D721Med (cell line): ENCODE measurements at regions not wholly inside any gene's neighbourhood (a gene's known extent, or its start where the extent isn't known, plus 50 kb on each side); places are given as distances from the start of the nearest gene placed in this dataset.

Source experiments
- DNase-seq: peaks from one replicate; pipeline ENCODE4 v3.0.0; 2011; ENCODE audit warnings: low spot score; ENCODE audit not compliant: insufficient read length
- FAIRE-seq: peaks from 2 replicates; lab custom pipeline; 2011; peaks lifted over from hg19 to GRCh38; lab: Jason Lieb, UNC
- TF ChIP-seq, protein P1 (sequence below): IDR thresholded peaks from 2 replicates; pipeline ENCODE4 v1.5.1; 2012; ENCODE audit warnings: mild to moderate bottlenecking, control low read depth; ENCODE audit not compliant: insufficient read depth; ENCODE audit errors: missing control alignments

DNA sequence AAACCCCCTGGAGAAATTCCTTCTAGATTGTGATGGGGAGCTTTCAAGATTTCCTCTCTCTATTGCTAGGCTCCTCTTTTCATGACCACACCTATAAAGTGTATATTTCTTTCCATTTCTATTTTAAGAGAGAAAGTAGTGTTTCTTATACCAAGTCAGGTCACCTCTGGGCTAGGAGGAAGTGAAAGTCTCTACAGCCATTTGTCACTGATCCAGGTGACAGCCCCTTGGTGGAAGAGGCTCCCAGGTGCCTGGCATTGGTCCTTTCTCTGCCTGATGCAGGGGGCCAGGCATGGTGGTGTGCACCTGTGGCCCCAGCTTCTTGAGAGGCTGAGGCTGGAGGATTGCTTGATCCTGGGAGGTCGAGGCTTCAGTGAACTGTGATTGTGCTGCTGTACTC lies 64.7 kb downstream of the DHCR7 start:
- TF ChIP-seq, protein P1, sequence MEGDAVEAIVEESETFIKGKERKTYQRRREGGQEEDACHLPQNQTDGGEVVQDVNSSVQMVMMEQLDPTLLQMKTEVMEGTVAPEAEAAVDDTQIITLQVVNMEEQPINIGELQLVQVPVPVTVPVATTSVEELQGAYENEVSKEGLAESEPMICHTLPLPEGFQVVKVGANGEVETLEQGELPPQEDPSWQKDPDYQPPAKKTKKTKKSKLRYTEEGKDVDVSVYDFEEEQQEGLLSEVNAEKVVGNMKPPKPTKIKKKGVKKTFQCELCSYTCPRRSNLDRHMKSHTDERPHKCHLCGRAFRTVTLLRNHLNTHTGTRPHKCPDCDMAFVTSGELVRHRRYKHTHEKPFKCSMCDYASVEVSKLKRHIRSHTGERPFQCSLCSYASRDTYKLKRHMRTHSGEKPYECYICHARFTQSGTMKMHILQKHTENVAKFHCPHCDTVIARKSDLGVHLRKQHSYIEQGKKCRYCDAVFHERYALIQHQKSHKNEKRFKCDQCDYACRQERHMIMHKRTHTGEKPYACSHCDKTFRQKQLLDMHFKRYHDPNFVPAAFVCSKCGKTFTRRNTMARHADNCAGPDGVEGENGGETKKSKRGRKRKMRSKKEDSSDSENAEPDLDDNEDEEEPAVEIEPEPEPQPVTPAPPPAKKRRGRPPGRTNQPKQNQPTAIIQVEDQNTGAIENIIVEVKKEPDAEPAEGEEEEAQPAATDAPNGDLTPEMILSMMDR, result no peak
- FAIRE-seq (no peak), DNase-seq (no peak)

- DNase-seq, result no peak
- no peak for FAIRE-seq
- TF ChIP-seq, protein P1, result no peak
Measured at GRCh38 chr11:71381781-71382505, 66.2 kb downstream of the DHCR7 start.

GRCh38 chr11:71379701-71380100 lies 68.5 kb downstream of the DHCR7 start:
- DNase-seq (no peak), FAIRE-seq (no peak)
- TF ChIP-seq, protein P1, result no peak

- TF ChIP-seq, protein P1, result no peak
- FAIRE-seq (no peak), DNase-seq (no peak)
Measured at GRCh38 chr11:71373791-71374454, 74.3 kb downstream of the DHCR7 start.

- TF ChIP-seq, protein P1, result peak; percentile 6
- DNase-seq, result no peak
- FAIRE-seq, result no peak
Measured at GRCh38 chr11:71372693-71373657, 75.2 kb downstream of the DHCR7 start.

GRCh38 chr11:71371674-71372069 lies 76.5 kb downstream of the DHCR7 start:
- TF ChIP-seq, protein P1, result no peak
- DNase-seq (no peak), FAIRE-seq (no peak)
